WERI-Rb-1 (cell line): ENCODE measurements at regions not wholly inside any gene's neighbourhood (a gene's known extent, or its start where the extent isn't known, plus 50 kb on each side); places are given as distances from the start of the nearest gene placed in this dataset.

ENCODE experiments used
- DNase-seq: peaks from one replicate; pipeline ENCODE4 v3.0.0-alpha.2; 2020
- H3K27ac ChIP-seq: fragments of 250-450 bp; sonication (Bioruptor Pico); 2 replicates; pipeline ENCODE4 v1.5.1; 2020; ENCODE audit warnings: mild to moderate bottlenecking, moderate library complexity
- H3K27me3 ChIP-seq: fragments of 250-450 bp; sonication (Bioruptor Pico); 2 replicates; pipeline ENCODE4 v1.5.1; 2021; ENCODE audit warnings: mild to moderate bottlenecking, low read depth, moderate library complexity; ENCODE audit not compliant: insufficient read depth, severe bottlenecking
- H3K36me3 ChIP-seq: fragments of 250-450 bp; sonication (Bioruptor Pico); 2 replicates; pipeline ENCODE4 v1.5.1; 2020; ENCODE audit warnings: mild to moderate bottlenecking, moderate library complexity
- H3K4me3 ChIP-seq: 2 replicates; pipeline ENCODE4 v1.5.1; 2011; ENCODE audit warnings: low read depth, mild to moderate bottlenecking, control low read depth, low read length
- H3K9me3 ChIP-seq: fragments of 250-450 bp; sonication (Bioruptor Pico); 2 replicates; pipeline ENCODE4 v1.5.1; 2021; ENCODE audit warnings: mild to moderate bottlenecking, moderate library complexity; ENCODE audit not compliant: severe bottlenecking
- CTCF ChIP-seq: IDR thresholded peaks from 2 replicates; pipeline ENCODE4 v1.5.1; 2011; ENCODE audit warnings: low read depth, mild to moderate bottlenecking, control low read depth, inconsistent platforms, low read length

DNA sequence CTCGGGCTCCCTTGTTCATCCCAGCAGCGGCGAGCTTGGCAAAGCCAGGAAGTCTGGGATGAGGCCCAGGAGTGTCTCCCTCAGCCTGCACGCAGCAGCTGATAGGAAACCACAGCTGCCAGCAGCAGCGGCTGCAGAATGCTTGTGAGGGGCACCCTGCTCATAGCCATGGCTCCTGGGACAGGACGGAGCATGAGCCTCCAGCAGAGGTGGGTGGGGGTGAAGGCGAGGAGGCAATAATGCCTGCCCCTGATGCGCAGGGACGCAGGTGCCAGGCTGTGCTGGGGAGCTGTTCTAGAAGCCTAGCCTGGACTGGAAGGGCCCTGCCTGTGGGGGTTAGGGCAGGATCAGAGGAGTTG lies 157.9 kb downstream of the CD83 start:
- no peaks in the 10 kb centered on the region for H3K36me3 ChIP-seq
- no peaks in the 10 kb centered on the region for H3K27me3 ChIP-seq
- no peak for DNase-seq
- H3K4me3 ChIP-seq, result no peak overlapping the region
- no peak overlapping the region for H3K27ac ChIP-seq
- peaks cover 4% of the 10 kb centered on the region for H3K9me3 ChIP-seq
- no peak for TF ChIP-seq CTCF

DNA sequence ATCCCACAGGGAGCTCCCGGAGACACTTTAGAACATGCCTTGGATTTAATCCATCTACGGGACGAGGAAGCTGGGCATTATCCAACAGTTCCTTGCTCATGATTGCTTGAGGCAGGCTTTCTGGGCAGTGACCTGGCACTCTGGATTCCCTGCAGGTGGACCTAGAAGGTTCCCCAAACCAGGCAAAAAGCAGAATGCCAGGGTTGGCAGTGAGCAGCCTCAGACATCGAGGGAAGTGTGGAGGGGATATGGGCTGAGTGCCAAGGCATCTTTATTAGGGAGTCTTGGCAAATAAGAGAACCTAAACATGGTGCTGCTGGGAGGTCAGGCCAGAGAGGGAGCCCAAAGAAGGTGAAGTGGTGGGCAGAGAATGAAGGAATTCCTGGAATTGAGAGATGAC lies 158.5 kb downstream of the CD83 start:
- Histone ChIP-seq H3K27me3 (no peaks in the 10 kb centered on the region), H3K4me3 (no peak overlapping the region), H3K27ac (no peak overlapping the region), H3K9me3 (peaks cover 4% of the 10 kb centered on the region), H3K36me3 (no peaks in the 10 kb centered on the region)
- no peak for TF ChIP-seq CTCF
- no peak for DNase-seq

GRCh38 chr6:14276667-14277404 lies 159.3 kb downstream of the CD83 start:
- Histone ChIP-seq H3K4me3 (no peak overlapping the region), H3K36me3 (no peaks in the 10 kb centered on the region), H3K9me3 (peaks cover 4% of the 10 kb centered on the region), H3K27ac (no peak overlapping the region), H3K27me3 (no peaks in the 10 kb centered on the region)
- no peak for DNase-seq
- no peak for TF ChIP-seq CTCF

DNA sequence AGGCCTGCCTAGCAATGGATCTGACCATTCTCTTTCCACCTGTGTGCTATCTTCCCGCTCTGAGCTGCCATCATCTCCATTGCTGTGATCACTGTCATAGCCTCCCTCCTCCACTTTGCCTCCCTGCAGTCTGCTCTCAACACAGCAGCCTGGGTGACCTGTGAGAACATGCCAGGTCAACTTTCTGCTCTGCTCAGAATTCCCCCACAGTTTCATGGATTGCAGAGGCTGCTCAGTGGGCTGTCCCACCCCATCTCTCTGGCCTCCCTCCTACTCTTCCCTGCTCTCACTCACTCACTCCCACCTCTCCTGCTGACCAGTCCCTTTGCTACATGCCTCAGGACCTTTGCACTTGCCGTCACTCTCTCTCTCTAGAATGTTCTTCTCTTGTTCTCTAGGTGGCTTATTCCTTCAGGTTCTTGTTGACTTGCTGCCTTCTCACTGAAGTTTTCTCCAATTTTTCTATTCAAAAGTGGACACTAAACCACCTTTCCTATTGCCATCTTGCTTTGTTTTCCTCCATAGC lies 159.9 kb downstream of the CD83 start:
- DNase-seq, result no peak
- Histone ChIP-seq H3K9me3 (peaks cover 3% of the 10 kb centered on the region), H3K27ac (no peak overlapping the region), H3K36me3 (no peaks in the 10 kb centered on the region), H3K4me3 (no peak overlapping the region), H3K27me3 (no peaks in the 10 kb centered on the region)
- TF ChIP-seq CTCF, result no peak

GRCh38 chr6:14278006-14278405 lies 160.4 kb downstream of the CD83 start:
- no peak for DNase-seq
- Histone ChIP-seq H3K9me3 (no peaks in the 10 kb centered on the region), H3K4me3 (no peak overlapping the region), H3K27ac (no peak overlapping the region), H3K27me3 (no peaks in the 10 kb centered on the region), H3K36me3 (no peaks in the 10 kb centered on the region)
- TF ChIP-seq CTCF, result no peak

- DNase-seq, result no peak
- H3K9me3 ChIP-seq, result no peaks in the 10 kb centered on the region
- no peak for TF ChIP-seq CTCF
- H3K36me3 ChIP-seq, result no peaks in the 10 kb centered on the region
- no peak overlapping the region for H3K27ac ChIP-seq
- H3K27me3 ChIP-seq, result no peaks in the 10 kb centered on the region
- H3K4me3 ChIP-seq, result no peak overlapping the region
These were observed 160.9 kb downstream of the CD83 start for GRCh38 chr6:14278446-14278845.
